GM23338 (cell line): ENCODE measurements at regions not wholly inside any gene's neighbourhood (a gene's known extent, or its start where the extent isn't known, plus 50 kb on each side); places are given as distances from the start of the nearest gene placed in this dataset.

Experiments used
- ATAC-seq: fragments of 200-7000 bp; cut with Tn5 transposase; 3 replicates; pipeline ENCODE4 v1.9.1; 2020
- DNase-seq: peaks from one replicate; pipeline ENCODE4 v3.0.0-alpha.2; 2015; ENCODE audit warnings: low spot score
- H2AFZ ChIP-seq: fragments of 200-600 bp; sonication (generic); 2 replicates; pipeline ENCODE4 v1.8.0; 2016; ENCODE audit warnings: antibody characterized with exemption, mild to moderate bottlenecking, moderate library complexity
- H3F3A ChIP-seq: fragments of 200-600 bp; sonication (generic); replicated peaks from 2 replicates; pipeline ENCODE4 v1.8.0; 2017; ENCODE audit warnings: antibody characterized with exemption, mixed run types, low read depth
- H3K27ac ChIP-seq: fragments of 200-600 bp; sonication (generic); 2 replicates; pipeline ENCODE4 v1.6.1; 2016; ENCODE audit warnings: low read depth
- H3K27me3 ChIP-seq: fragments of 200-600 bp; sonication (generic); 2 replicates; pipeline ENCODE4 v1.8.0; 2016; ENCODE audit warnings: mild to moderate bottlenecking, mixed run types, moderate library complexity; ENCODE audit not compliant: insufficient read depth
- H3K36me3 ChIP-seq: fragments of 200-600 bp; sonication (generic); 2 replicates; pipeline ENCODE4 v1.8.0; 2016; ENCODE audit warnings: mild to moderate bottlenecking; ENCODE audit not compliant: insufficient read depth
- H3K4me1 ChIP-seq: fragments of 200-600 bp; sonication (generic); 2 replicates; pipeline ENCODE4 v1.8.0; 2016; ENCODE audit warnings: mild to moderate bottlenecking, moderate library complexity; ENCODE audit not compliant: insufficient read depth
- H3K4me2 ChIP-seq: fragments of 200-600 bp; sonication (generic); 2 replicates; pipeline ENCODE4 v1.7.1; 2017; ENCODE audit warnings: mixed run types
- H3K4me3 ChIP-seq: fragments of 200-600 bp; sonication (generic); 2 replicates; pipeline ENCODE4 v1.6.1; 2016; ENCODE audit warnings: mixed run types
- H3K79me2 ChIP-seq: fragments of 200-600 bp; sonication (generic); replicated peaks from 2 replicates; pipeline ENCODE4 v1.8.0; 2017; ENCODE audit warnings: mild to moderate bottlenecking; ENCODE audit not compliant: insufficient read depth
- H3K9me2 ChIP-seq: fragments of 200-600 bp; sonication (generic); 2 replicates; pipeline ENCODE4 v1.8.0; 2017; ENCODE audit not compliant: insufficient read depth
- H4K20me1 ChIP-seq: fragments of 200-600 bp; sonication (generic); replicated peaks from 2 replicates; pipeline ENCODE4 v1.8.0; 2017; ENCODE audit warnings: mild to moderate bottlenecking; ENCODE audit not compliant: insufficient read depth
- H3K27ac Mint-ChIP-seq: 2 replicates; pipeline ENCODE4 v1.8.0; 2020; ENCODE audit warnings: inconsistent platforms, mild to moderate bottlenecking, moderate library complexity, mixed read lengths
- H3K27me3 Mint-ChIP-seq: 3 replicates; pipeline ENCODE4 v1.8.0; 2022; ENCODE audit warnings: low read depth, mild to moderate bottlenecking, moderate library complexity, mixed read lengths, inconsistent platforms; ENCODE audit not compliant: insufficient read depth, poor library complexity
- H3K36me3 Mint-ChIP-seq: 3 replicates; pipeline ENCODE4 v1.8.0; 2021; ENCODE audit warnings: low read depth, mild to moderate bottlenecking, inconsistent platforms, moderate library complexity, mixed read lengths
- H3K4me1 Mint-ChIP-seq: 3 replicates; pipeline ENCODE4 v1.8.0; 2020; ENCODE audit warnings: mild to moderate bottlenecking, inconsistent platforms, mixed read lengths
- H3K4me3 Mint-ChIP-seq: 3 replicates; pipeline ENCODE4 v1.8.0; 2021; ENCODE audit warnings: moderate library complexity, mild to moderate bottlenecking, inconsistent platforms, mixed read lengths
- H3K9me3 Mint-ChIP-seq: 3 replicates; pipeline ENCODE4 v1.8.0; 2020; ENCODE audit warnings: moderate library complexity, mild to moderate bottlenecking, inconsistent platforms, mixed read lengths
- CREB1 ChIP-seq: fragments of 250-450 bp; sonication (Bioruptor Pico); IDR thresholded peaks from 2 replicates; pipeline ENCODE4 v1.5.0; 2020; ENCODE audit warnings: low read depth, mild to moderate bottlenecking, moderate library complexity
- EZH2 ChIP-seq: fragments of 200-600 bp; sonication (generic); IDR thresholded peaks from one replicate; pipeline ENCODE4 v1.8.0; 2017; ENCODE audit warnings: antibody characterized with exemption, mild to moderate bottlenecking, low read depth; ENCODE audit not compliant: unreplicated experiment
- EZH2phosphoT487 ChIP-seq: fragments of 200-600 bp; sonication (generic); IDR thresholded peaks from one replicate; pipeline ENCODE4 v1.8.1; 2018; ENCODE audit warnings: antibody characterized with exemption; ENCODE audit not compliant: unreplicated experiment
- JUNB ChIP-seq: IDR thresholded peaks from one replicate; pipeline ENCODE4 v1.6.1; 2016; ENCODE audit warnings: antibody characterized with exemption; ENCODE audit not compliant: unreplicated experiment
- NANOG ChIP-seq: IDR thresholded peaks from 2 replicates; pipeline ENCODE4 v1.6.1; 2016; ENCODE audit warnings: antibody characterized with exemption, borderline replicate concordance
- POLR2AphosphoS5 ChIP-seq: IDR thresholded peaks from 2 replicates; pipeline ENCODE4 v1.6.1; 2016; ENCODE audit warnings: antibody characterized with exemption, low read depth
- ZNF331 ChIP-seq: fragments of 250-450 bp; sonication (Bioruptor Pico); IDR thresholded peaks from 2 replicates; pipeline ENCODE4 v1.5.0; 2020; ENCODE audit warnings: low read depth, mild to moderate bottlenecking, moderate library complexity
- TF ChIP-seq, protein P1 (sequence below): IDR thresholded peaks from 2 replicates; pipeline ENCODE4 v1.6.1; 2016; ENCODE audit warnings: antibody characterized with exemption
- TF ChIP-seq, protein P2 (sequence below): IDR thresholded peaks from one replicate; pipeline ENCODE4 v1.6.1; 2018; ENCODE audit warnings: antibody characterized with exemption; ENCODE audit not compliant: unreplicated experiment
- TF ChIP-seq, protein P3 (sequence below), 2 experiments: fragments of 200-600 bp in 1 of 2; sonication (generic) in 1 of 2; conservative IDR thresholded peaks; 2 replicates each; pipeline versions ENCODE4 v1.5.1 to v1.6.1; 2016 to 2017; ENCODE audit warnings: antibody characterized with exemption in 2 of 2, low read depth in 2 of 2, mild to moderate bottlenecking in 2 of 2, moderate library complexity in 1 of 2
- TF ChIP-seq, protein P4 (sequence below): fragments of 250-450 bp; sonication (Bioruptor Pico); IDR thresholded peaks from 2 replicates; pipeline ENCODE4 v1.5.0; 2020; ENCODE audit warnings: mild to moderate bottlenecking, moderate library complexity

DNA sequence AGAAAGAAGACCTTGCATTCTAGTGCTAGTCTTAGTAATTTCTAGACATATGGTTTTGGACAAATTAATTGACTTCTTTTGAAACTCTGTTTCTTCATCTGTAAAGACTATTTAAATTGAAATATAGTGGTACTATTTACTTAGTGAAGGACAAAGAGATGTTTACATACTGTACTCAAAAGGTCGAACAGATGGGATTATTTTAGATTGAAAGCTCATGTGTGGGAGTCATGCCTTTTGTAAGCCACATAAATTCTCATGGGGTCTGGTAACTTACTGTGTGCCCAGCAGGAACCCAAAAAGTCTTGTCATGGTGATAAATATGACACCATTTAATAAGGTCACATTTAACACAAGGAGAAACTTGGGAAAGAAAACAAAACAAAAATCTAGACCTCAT, 368.2 kb upstream of the CITED2 start:
- no peaks in the 10 kb centered on the region for H3K27me3 Mint-ChIP-seq
- 0 out of 2 replicates have a peak, but pooled peaks cover 3% of the 10 kb centered on the region for H3K9me2 ChIP-seq
- DNase-seq (no peak), ATAC-seq (no peak)
- H3K79me2 ChIP-seq, result no peaks in the 10 kb centered on the region
- H3K36me3 Mint-ChIP-seq, result no peaks in the 10 kb centered on the region
- H3K4me3 Mint-ChIP-seq, result no peak overlapping the region
- no peaks in the 10 kb centered on the region for H3K27me3 ChIP-seq
- H3K36me3 ChIP-seq, result no peaks in the 10 kb centered on the region
- H4K20me1 ChIP-seq, result no peaks in the 10 kb centered on the region
- no peak overlapping the region for H3K27ac Mint-ChIP-seq
- H3K4me1 Mint-ChIP-seq, result no peaks in the 10 kb centered on the region
- no peak overlapping the region for H2AFZ ChIP-seq
- no peak overlapping the region for H3K4me2 ChIP-seq
- no peak overlapping the region for H3K4me3 ChIP-seq
- H3F3A ChIP-seq, result no peaks in the 10 kb centered on the region
- TF ChIP-seq EZH2phosphoT487 (no peak), CREB1 (no peak), ZNF331 (CRISPR knock-in tag) (no peak), JUNB (no peak), EZH2 (no peak), NANOG (no peak), POLR2AphosphoS5 (no peak)
- TF ChIP-seq, protein P1, sequence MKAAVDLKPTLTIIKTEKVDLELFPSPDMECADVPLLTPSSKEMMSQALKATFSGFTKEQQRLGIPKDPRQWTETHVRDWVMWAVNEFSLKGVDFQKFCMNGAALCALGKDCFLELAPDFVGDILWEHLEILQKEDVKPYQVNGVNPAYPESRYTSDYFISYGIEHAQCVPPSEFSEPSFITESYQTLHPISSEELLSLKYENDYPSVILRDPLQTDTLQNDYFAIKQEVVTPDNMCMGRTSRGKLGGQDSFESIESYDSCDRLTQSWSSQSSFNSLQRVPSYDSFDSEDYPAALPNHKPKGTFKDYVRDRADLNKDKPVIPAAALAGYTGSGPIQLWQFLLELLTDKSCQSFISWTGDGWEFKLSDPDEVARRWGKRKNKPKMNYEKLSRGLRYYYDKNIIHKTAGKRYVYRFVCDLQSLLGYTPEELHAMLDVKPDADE, result no peak
- TF ChIP-seq, protein P2, sequence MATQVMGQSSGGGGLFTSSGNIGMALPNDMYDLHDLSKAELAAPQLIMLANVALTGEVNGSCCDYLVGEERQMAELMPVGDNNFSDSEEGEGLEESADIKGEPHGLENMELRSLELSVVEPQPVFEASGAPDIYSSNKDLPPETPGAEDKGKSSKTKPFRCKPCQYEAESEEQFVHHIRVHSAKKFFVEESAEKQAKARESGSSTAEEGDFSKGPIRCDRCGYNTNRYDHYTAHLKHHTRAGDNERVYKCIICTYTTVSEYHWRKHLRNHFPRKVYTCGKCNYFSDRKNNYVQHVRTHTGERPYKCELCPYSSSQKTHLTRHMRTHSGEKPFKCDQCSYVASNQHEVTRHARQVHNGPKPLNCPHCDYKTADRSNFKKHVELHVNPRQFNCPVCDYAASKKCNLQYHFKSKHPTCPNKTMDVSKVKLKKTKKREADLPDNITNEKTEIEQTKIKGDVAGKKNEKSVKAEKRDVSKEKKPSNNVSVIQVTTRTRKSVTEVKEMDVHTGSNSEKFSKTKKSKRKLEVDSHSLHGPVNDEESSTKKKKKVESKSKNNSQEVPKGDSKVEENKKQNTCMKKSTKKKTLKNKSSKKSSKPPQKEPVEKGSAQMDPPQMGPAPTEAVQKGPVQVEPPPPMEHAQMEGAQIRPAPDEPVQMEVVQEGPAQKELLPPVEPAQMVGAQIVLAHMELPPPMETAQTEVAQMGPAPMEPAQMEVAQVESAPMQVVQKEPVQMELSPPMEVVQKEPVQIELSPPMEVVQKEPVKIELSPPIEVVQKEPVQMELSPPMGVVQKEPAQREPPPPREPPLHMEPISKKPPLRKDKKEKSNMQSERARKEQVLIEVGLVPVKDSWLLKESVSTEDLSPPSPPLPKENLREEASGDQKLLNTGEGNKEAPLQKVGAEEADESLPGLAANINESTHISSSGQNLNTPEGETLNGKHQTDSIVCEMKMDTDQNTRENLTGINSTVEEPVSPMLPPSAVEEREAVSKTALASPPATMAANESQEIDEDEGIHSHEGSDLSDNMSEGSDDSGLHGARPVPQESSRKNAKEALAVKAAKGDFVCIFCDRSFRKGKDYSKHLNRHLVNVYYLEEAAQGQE, result no peak
- TF ChIP-seq, protein P3, sequence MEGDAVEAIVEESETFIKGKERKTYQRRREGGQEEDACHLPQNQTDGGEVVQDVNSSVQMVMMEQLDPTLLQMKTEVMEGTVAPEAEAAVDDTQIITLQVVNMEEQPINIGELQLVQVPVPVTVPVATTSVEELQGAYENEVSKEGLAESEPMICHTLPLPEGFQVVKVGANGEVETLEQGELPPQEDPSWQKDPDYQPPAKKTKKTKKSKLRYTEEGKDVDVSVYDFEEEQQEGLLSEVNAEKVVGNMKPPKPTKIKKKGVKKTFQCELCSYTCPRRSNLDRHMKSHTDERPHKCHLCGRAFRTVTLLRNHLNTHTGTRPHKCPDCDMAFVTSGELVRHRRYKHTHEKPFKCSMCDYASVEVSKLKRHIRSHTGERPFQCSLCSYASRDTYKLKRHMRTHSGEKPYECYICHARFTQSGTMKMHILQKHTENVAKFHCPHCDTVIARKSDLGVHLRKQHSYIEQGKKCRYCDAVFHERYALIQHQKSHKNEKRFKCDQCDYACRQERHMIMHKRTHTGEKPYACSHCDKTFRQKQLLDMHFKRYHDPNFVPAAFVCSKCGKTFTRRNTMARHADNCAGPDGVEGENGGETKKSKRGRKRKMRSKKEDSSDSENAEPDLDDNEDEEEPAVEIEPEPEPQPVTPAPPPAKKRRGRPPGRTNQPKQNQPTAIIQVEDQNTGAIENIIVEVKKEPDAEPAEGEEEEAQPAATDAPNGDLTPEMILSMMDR (conservative IDR thresholded peaks at IDR 0.05; ENCODE audit: low read depth in 2 of 2), result no peak
- TF ChIP-seq, protein P4, sequence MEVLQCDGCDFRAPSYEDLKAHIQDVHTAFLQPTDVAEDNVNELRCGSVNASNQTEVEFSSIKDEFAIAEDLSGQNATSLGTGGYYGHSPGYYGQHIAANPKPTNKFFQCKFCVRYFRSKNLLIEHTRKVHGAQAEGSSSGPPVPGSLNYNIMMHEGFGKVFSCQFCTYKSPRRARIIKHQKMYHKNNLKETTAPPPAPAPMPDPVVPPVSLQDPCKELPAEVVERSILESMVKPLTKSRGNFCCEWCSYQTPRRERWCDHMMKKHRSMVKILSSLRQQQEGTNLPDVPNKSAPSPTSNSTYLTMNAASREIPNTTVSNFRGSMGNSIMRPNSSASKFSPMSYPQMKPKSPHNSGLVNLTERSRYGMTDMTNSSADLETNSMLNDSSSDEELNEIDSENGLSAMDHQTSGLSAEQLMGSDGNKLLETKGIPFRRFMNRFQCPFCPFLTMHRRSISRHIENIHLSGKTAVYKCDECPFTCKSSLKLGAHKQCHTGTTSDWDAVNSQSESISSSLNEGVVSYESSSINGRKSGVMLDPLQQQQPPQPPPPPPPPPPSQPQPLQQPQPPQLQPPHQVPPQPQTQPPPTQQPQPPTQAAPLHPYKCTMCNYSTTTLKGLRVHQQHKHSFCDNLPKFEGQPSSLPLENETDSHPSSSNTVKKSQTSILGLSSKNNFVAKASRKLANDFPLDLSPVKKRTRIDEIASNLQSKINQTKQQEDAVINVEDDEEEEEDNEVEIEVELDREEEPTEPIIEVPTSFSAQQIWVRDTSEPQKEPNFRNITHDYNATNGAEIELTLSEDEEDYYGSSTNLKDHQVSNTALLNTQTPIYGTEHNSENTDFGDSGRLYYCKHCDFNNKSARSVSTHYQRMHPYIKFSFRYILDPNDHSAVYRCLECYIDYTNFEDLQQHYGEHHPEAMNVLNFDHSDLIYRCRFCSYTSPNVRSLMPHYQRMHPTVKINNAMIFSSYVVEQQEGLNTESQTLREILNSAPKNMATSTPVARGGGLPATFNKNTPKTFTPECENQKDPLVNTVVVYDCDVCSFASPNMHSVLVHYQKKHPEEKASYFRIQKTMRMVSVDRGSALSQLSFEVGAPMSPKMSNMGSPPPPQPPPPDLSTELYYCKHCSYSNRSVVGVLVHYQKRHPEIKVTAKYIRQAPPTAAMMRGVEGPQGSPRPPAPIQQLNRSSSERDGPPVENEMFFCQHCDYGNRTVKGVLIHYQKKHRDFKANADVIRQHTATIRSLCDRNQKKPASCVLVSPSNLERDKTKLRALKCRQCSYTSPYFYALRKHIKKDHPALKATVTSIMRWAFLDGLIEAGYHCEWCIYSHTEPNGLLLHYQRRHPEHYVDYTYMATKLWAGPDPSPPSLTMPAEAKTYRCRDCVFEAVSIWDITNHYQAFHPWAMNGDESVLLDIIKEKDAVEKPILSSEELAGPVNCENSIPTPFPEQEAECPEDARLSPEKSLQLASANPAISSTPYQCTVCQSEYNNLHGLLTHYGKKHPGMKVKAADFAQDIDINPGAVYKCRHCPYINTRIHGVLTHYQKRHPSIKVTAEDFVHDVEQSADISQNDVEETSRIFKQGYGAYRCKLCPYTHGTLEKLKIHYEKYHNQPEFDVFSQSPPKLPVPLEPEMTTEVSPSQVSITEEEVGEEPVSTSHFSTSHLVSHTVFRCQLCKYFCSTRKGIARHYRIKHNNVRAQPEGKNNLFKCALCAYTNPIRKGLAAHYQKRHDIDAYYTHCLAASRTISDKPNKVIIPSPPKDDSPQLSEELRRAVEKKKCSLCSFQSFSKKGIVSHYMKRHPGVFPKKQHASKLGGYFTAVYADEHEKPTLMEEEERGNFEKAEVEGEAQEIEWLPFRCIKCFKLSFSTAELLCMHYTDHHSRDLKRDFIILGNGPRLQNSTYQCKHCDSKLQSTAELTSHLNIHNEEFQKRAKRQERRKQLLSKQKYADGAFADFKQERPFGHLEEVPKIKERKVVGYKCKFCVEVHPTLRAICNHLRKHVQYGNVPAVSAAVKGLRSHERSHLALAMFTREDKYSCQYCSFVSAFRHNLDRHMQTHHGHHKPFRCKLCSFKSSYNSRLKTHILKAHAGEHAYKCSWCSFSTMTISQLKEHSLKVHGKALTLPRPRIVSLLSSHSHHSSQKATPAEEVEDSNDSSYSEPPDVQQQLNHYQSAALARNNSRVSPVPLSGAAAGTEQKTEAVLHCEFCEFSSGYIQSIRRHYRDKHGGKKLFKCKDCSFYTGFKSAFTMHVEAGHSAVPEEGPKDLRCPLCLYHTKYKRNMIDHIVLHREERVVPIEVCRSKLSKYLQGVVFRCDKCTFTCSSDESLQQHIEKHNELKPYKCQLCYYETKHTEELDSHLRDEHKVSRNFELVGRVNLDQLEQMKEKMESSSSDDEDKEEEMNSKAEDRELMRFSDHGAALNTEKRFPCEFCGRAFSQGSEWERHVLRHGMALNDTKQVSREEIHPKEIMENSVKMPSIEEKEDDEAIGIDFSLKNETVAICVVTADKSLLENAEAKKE (CRISPR knock-in tag), result no peak
- H3K4me1 ChIP-seq, result no peaks in the 10 kb centered on the region
- H3K9me3 Mint-ChIP-seq, result no peaks in the 10 kb centered on the region
- H3K27ac ChIP-seq, result no peak overlapping the region
